ENCODE measurements at regions not wholly inside any gene's neighbourhood (a gene's known extent, or its start where the extent isn't known, plus 50 kb on each side); places are given as distances from the start of the nearest gene placed in this dataset.

DNA sequence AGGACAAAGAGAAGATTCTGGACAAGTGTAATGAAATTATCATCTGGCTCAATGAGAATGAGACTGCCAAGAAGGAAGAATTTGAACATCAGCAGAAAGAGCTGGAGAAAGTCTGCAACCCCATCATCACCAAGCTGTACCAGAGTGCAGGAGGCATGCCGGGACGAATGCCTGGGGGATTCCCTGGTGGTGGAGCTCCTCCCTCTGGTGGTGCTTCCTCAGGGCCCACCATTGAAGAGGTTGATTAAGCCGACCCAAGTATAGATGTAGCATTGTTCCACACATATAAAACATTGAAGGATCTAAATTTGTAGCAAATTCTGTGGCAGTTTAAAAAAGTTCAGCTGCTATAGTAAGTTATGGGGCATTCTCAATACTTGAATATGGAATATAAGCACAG lies 174.3 kb upstream of the CCND2 start:
- Histone ChIP-seq H3K4me3 (no peak overlapping the region), H3K36me3 (no peaks in the 10 kb centered on the region), H3K27me3 (ENCODE audit: low read depth) (peaks cover 2% of the 10 kb centered on the region), H3K4me1 (no peaks in the 10 kb centered on the region), H3K9me3 (no peaks in the 10 kb centered on the region), H3K27ac (no peak overlapping the region)
- ATAC-seq (no peak), DNase-seq (no peak)
- intact Hi-C loops (cut with DNase I), result no loop called here
- TF ChIP-seq, protein P1, sequence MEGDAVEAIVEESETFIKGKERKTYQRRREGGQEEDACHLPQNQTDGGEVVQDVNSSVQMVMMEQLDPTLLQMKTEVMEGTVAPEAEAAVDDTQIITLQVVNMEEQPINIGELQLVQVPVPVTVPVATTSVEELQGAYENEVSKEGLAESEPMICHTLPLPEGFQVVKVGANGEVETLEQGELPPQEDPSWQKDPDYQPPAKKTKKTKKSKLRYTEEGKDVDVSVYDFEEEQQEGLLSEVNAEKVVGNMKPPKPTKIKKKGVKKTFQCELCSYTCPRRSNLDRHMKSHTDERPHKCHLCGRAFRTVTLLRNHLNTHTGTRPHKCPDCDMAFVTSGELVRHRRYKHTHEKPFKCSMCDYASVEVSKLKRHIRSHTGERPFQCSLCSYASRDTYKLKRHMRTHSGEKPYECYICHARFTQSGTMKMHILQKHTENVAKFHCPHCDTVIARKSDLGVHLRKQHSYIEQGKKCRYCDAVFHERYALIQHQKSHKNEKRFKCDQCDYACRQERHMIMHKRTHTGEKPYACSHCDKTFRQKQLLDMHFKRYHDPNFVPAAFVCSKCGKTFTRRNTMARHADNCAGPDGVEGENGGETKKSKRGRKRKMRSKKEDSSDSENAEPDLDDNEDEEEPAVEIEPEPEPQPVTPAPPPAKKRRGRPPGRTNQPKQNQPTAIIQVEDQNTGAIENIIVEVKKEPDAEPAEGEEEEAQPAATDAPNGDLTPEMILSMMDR (IDR thresholded peaks at IDR 0.05), result no peak

DNA sequence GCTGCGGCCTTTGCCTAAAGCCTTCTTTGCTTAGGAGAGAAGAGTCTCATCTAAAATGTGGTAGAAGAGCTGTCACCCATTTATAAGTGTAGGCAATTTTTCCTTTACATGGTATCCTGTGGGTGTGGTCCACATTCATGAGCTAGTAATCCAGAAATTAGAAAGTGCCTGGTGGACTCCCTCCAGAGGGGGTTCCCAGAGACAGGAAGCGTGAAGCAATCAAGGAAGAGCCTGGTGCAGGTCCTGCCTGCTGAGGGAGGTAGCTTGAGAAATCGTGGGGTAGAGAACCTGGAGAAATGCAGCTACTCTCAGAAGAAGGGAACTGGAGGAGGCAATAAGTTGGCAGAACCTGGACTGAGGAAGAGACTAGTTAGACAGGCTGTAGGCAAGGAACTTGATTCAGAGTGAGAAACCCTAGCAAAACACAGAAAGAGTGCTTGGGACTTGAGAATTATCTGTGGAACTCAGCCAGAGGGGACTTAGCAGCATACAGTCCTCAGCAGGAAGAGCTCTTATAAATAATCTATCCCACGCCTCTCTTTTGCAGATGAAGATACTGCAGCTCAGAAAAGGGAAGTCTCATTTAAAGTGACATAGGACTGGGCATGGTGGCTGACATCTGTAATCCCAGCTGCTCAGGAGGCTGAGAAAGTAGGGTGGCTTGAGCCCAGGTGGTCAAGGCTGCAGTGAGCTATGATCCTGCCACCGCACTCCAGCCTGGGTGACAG lies 182.4 kb upstream of the CCND2 start:
- ATAC-seq (no peak), DNase-seq (no peak)
- Histone ChIP-seq H3K9me3 (no peaks in the 10 kb centered on the region), H3K27me3 (ENCODE audit: low read depth) (peaks cover 8% of the 10 kb centered on the region), H3K4me1 (no peaks in the 10 kb centered on the region), H3K4me3 (no peak overlapping the region), H3K27ac (no peak overlapping the region), H3K36me3 (no peaks in the 10 kb centered on the region)
- intact Hi-C loops (cut with DNase I), result no loop called here
- TF ChIP-seq, protein P1 (IDR thresholded peaks at IDR 0.05), result no peak

DNA sequence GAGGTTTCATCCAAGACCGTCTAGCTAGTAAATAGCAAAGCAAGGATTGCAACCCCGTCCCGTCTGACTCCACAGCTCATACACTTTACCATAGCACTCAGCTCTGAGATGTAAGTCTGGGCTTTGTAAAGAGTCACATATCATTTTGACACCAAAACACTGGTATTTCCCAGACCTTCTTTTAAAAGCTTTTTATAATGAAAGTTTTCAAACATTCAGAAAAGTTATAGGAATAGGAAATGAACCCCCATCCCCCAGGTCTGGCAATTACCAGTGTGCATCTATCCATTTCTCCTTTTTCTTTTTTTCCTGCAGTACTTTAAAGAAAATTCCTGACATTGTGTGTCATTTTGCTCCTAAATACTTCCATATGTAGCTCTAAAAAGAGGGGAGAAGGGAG lies 183.6 kb upstream of the CCND2 start:
- Histone ChIP-seq H3K4me1 (no peaks in the 10 kb centered on the region), H3K36me3 (no peaks in the 10 kb centered on the region), H3K27me3 (ENCODE audit: low read depth) (peaks cover 8% of the 10 kb centered on the region), H3K4me3 (no peak overlapping the region), H3K9me3 (no peaks in the 10 kb centered on the region), H3K27ac (no peak overlapping the region)
- no peak for DNase-seq
- ATAC-seq, result no peak
- intact Hi-C loops (cut with DNase I), result no loop called here
- TF ChIP-seq, protein P1 (IDR thresholded peaks at IDR 0.05), result no peak

DNA sequence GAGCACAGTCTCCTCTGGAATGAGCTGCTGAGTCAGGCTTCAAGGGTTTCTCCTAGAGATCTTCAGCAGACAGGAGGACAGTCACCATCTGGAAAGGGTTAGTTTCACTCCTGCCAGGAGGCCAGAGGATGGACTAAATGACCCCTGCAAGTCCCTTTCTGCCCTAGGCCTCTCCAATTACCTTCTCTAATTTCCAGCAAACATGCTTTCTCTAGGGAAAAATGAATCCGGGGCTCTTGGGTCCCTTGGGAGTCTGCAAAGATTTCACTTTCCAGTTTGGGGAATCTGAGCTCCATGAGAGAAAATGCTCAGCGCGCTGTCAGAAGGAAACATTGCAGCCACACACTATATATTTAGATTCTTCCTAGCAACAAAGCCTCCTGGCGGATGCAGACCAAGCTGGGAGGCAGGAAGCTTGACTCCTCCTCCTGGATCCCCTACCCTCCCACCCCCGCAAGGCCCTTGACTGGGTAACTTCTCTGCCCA lies 184.4 kb upstream of the CCND2 start:
- no peak for DNase-seq
- peaks cover 5% of the 10 kb centered on the region for H3K27me3 ChIP-seq (ENCODE audit: low read depth)
- H3K36me3 ChIP-seq, result no peaks in the 10 kb centered on the region
- no peak overlapping the region for H3K27ac ChIP-seq
- intact Hi-C loops (cut with DNase I), result no loop called here
- no peaks in the 10 kb centered on the region for H3K4me1 ChIP-seq
- TF ChIP-seq, protein P1 (IDR thresholded peaks at IDR 0.05), result no peak
- H3K9me3 ChIP-seq, result no peaks in the 10 kb centered on the region
- no peak for ATAC-seq
- no peak overlapping the region for H3K4me3 ChIP-seq

DNA sequence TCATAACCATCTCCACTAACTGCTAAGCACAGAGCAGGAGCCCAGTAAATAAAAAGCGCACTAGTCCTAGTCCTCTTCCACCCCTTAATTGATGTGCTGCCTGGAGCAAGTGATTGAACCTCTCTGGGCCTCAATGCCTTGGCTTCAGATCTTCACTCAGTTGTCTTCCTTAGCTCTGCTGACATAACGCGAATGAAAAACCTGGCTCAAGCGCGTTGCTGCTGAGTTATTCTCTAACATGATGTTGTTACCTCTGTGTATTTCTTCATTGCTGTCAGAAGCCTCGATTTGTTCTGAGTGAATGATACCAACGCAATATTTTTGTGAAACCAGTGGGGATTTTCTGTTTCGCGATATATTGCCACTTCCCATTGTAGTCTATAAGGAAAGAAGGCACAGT lies 185.1 kb upstream of the CCND2 start:
- H3K4me3 ChIP-seq, result no peak overlapping the region
- TF ChIP-seq, protein P1 (IDR thresholded peaks at IDR 0.05), result no peak
- no peaks in the 10 kb centered on the region for H3K4me1 ChIP-seq
- no peak for DNase-seq
- no peaks in the 10 kb centered on the region for H3K27me3 ChIP-seq (ENCODE audit: low read depth)
- no peak for ATAC-seq
- H3K27ac ChIP-seq, result no peak overlapping the region
- intact Hi-C loops (cut with DNase I), result no loop called here
- no peaks in the 10 kb centered on the region for H3K9me3 ChIP-seq
- no peaks in the 10 kb centered on the region for H3K36me3 ChIP-seq
